GM18511 (cell line): ENCODE measurements at regions not wholly inside any gene's neighbourhood (a gene's known extent, or its start where the extent isn't known, plus 50 kb on each side); places are given as distances from the start of the nearest gene placed in this dataset.
"Not testable (repeated sequence)": the region's sequence is repeated elsewhere in the genome, so short reads cannot be mapped to it uniquely, and the experiment has no call there.

Experiments used
- ATAC-seq: cut with Tn5 transposase; IDR thresholded peaks from one replicate; pipeline ENCODE4 v1.9.1; 2021; ENCODE audit warnings: mild to moderate bottlenecking, moderate library complexity; ENCODE audit not compliant: unreplicated experiment

- no peak for ATAC-seq
These were observed 265.5 kb upstream of the EXOC2 start for GRCh38 chr6:958488-958887.

DNA sequence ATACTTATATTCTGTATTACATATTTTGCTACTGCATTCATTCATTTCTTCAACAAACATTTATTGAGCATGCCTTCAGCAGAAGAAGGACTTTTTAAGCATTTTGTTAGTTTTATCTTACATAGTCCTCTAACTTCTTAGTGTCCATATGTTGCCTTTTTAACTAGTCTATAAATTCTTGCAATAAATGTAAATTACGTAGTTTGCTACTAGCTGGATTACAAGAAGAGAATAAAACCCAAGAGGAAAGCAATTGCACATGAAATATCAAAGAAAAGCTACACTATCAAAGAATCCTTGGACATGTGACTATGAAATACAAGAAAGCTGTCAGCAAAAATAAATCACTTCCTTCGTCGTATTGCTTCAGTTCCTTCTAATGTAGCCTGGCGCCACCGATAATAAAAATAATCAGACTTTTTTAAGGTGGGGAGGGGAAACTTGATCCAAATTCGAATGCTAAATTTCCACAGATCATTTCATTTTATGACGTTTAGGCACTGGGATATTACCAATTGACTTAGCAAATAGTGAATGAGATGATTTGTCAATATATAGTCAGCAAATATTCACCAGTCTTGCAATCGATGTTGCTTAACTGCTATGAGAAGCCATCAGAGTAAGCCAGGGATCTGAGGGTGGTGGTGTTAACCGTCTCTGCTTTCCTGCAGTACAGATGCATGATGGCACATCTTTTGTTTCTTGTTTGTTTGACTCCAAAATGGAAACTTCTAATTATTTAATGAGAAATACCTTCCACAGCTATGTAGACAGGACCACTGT is 258.7 kb upstream of the EXOC2 start:
- ATAC-seq = no peak

DNA sequence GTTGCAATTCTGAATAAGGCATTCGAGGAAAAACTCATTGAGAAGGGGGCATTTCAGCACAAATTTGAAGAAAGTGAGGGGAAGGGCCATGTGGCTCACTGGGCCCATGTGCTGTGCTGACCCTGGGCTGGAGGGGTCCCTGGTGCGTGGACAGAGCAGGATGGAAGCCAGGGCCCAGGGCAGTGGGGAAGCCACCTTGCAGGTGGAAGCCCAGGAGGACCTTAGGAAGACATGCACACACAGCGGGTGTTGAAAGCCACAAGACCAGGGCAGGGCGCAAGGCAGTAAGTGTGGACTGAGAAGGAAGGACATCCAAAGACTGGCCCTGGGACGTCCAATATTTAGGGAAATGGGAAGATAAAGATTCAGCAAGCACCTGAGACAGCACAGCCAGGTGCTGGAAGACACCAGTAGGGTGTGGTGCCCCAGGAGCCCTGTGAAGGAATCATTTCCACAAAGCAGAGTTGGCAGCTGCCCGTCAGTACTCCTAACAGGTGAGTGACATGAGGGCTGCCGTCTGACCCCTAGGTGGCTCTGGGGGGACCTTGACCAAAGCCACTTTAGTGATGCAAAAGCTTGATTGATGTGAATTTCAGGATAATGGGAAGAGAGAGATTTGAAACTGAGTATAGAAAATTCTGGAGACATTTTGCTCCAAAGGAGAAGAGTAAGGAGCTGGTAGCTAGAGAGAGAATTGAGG is 254.4 kb upstream of the EXOC2 start:
- ATAC-seq = no peak

- no peak for ATAC-seq
These were observed 253.6 kb upstream of the EXOC2 start for GRCh38 chr6:946546-946945.

GRCh38 chr6:939526-940252 is 246.8 kb upstream of the EXOC2 start:
- ATAC-seq = no peak

DNA sequence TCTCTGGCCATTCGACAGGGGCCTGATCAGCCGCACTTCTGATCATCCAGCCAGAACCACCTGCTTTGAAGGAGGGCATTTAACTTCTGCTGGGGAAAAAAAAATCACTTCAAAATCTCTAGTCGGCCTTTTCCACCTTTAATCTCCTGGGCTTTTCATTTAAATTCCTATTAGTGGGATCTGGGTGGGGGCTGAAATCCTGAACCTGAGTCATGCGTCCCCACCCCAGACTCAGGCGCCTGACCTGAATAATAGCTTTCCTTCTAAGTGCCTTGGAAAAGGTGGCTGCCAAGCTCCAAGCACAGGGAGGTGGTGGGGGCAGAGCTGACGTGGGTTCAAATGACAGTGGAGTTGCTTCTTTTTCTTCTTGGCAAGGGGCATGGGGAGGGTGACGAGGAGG is 246.0 kb upstream of the EXOC2 start:
- no peak for ATAC-seq

DNA sequence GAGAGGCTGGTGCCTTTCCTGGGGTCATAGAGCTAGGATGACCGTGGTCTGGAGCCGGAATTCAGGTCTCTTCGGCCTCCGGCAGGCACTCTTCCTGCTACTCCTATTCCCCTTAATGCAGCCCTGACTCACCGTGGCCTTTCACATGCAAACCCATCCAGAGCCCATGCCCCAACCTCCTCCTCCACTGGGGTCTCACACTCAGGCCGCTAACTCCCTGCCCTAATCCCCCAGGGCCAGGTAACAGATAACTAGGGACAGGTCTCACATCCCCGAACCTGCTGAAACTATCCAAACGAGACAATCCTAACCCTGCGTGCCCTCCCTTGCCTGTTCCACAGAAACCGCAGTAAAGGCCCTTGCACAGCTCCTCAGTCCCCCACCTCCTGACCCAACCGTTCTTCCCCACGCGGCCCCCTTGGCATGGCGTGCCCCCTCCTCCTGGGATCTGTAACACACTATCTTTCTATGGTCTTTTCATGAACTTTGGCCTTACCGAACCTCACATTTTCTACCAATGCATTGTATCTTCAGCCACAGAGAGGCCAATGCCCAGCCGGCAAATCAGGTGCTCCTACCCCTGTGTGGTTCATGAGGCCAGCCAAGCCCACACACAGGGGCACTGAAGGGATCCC is 245.4 kb upstream of the EXOC2 start:
- no peak for ATAC-seq

GRCh38 chr6:935582-935981 is 242.6 kb upstream of the EXOC2 start:
- ATAC-seq = no peak

- ATAC-seq = no peak
These were observed 241.7 kb upstream of the EXOC2 start for GRCh38 chr6:934686-935085.

DNA sequence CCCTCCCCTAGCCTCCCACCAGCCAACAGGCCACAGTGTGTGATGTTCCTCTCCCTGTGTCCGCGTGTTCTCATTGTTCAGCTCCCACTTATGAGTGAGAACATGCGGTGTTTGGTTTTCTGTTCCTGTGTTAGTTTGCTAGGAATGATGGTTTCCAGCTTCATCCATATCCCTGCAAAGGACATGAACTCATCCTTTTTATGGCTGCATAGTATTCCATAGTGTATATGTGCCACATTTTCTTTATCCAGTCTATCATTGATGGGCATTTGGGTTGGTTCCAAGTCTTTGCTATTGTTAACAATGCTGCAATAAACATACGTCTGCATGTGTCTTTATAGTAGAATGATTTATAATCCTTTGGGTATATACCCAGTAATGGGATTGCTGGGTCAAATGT is 239.0 kb upstream of the EXOC2 start:
- ATAC-seq = not testable (repeated sequence)

- no peak for ATAC-seq
These were observed 234.2 kb upstream of the EXOC2 start for GRCh38 chr6:927157-927556.

DNA sequence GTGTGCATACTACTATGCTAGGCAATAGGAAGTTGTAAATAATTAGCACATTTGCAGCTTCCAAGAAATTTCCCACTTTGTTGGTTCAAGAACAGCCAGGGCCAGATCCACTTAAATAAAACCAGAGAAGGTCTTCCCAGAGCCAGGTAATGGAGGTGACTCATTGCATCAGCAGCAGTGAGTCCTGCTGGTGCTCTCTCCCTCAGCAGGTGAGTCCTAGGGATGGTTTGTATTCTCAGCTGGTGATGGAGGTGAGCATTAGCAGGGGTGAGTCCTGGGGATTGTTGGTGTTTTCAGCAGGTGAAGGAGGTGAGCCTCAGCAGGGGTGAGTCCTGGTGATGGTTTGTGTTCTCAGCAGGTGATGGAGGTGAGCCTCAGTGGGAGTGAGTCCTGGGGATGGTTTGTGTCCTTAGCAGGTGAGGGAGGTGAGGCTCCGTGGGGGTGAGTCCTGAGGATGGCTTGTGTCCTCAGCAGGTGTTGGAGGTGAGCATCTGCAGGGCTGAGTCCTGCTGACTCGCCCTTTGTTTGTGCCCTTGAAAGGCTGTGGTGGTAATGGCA is 232.8 kb upstream of the EXOC2 start:
- ATAC-seq = no peak

- no peak for ATAC-seq
These were observed 231.7 kb upstream of the EXOC2 start for GRCh38 chr6:924661-925060.

- ATAC-seq = no peak
These were observed 228.5 kb upstream of the EXOC2 start for GRCh38 chr6:921400-921799.

GRCh38 chr6:920512-920911 is 227.6 kb upstream of the EXOC2 start:
- no peak for ATAC-seq

- no peak for ATAC-seq
These were observed 226.6 kb upstream of the EXOC2 start for GRCh38 chr6:919500-919899.

GRCh38 chr6:917939-918338 is 225.0 kb upstream of the EXOC2 start:
- ATAC-seq = no peak

- ATAC-seq = no peak
These were observed 224.4 kb upstream of the EXOC2 start for GRCh38 chr6:917296-917695.

DNA sequence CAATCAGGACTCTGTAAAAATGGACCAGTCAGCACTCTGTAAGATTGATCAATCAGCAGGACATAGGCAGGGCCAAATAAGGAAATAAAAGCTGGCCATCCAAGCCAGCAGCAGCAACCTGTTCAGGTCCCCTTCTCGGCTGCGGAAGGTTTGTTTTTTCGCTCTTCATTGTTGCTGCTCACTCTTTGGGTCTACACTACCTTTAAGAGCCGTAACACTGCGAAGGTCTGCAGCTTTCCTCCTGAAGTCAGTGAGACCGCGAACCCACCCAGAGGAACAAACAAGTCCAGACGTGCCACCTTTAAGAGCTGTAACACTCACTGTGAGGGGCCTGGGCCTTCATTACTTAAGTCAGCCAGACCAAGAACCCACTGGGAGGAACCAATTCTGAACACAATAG is 223.2 kb upstream of the EXOC2 start:
- no peak for ATAC-seq

DNA sequence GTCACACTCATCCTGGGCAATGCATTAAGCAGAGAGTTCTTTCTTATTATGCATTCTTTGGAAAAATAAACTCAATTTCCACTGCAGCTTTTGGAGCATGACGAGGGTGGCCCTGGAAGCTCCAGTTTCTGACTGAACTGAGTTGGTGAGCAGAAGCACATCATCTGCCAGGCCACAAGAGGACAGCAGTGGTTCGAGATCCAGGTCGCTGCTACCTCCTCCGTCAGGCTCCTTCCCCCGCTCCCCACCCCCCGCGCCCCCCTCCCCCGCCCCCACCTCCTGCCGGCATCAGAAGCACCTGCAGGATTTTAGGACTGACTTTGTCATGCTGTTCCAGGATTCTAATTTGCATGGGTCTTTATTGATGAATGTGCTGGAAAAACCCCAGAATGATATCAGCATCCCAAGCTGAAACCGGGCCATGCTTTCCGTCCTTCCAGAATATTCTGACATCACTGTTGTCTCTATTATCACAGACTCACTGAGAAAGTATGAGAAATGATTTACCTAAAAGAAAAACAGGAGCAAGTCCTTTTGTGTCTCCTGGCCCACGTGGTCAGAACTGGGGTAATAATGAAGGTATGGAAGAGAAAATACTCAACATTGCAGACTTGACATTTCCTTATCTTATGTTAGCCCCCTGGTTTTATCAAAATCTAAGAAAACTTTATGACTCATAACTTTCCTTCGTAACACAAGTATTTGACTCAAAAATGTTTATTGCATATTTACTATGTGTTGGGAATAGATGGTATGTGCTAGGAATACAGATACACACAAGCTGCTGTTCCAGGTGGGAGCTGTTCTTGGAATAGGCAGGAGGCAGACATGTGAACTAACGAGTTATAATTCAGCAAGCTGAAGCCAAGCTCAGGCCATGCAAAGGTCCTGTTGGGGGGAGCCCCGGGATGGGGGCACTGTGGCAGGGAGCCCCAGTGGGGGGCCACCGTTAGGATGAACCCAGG is 220.2 kb upstream of the EXOC2 start:
- ATAC-seq = no peak
